ENCODE measurements at regions not wholly inside any gene's neighbourhood (a gene's known extent, or its start where the extent isn't known, plus 50 kb on each side); places are given as distances from the start of the nearest gene placed in this dataset.

DNA sequence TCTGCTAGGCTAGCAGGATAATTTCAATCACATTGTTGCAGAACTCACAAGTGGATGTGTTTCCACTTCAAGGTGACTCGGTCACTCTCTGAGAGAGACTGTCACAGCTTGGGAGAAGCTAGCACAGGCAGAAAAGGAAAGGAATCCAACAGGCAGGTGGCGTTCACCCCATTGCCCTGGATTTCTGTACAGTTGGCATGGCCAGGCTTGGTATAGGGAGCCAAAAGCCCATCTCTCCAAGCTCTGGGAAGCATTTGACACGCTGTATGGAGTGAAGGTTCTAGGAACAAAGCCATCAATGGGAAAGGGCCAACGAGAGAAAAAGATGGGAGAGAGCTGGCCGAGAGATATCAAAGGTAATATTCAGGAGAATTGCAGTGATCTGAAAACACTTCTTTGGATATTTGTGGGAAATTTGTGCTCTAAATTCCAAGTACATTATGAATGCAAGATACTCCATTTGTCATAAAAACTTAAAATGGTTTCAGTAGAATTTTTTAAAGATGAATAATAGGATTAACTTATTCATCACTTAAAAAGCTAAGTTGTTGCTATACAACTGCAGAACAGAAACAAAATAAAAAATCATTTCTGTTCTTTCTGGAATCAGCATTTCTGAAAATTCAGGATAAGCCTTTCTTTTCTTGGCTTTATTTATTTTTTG, 223.5 kb upstream of the NTM start:
- TF ChIP-seq, protein P1, sequence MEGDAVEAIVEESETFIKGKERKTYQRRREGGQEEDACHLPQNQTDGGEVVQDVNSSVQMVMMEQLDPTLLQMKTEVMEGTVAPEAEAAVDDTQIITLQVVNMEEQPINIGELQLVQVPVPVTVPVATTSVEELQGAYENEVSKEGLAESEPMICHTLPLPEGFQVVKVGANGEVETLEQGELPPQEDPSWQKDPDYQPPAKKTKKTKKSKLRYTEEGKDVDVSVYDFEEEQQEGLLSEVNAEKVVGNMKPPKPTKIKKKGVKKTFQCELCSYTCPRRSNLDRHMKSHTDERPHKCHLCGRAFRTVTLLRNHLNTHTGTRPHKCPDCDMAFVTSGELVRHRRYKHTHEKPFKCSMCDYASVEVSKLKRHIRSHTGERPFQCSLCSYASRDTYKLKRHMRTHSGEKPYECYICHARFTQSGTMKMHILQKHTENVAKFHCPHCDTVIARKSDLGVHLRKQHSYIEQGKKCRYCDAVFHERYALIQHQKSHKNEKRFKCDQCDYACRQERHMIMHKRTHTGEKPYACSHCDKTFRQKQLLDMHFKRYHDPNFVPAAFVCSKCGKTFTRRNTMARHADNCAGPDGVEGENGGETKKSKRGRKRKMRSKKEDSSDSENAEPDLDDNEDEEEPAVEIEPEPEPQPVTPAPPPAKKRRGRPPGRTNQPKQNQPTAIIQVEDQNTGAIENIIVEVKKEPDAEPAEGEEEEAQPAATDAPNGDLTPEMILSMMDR (IDR thresholded peaks at IDR 0.05) = no peak
- TF ChIP-seq POLR2A (IDR thresholded peaks at IDR 0.05) = no peak

Data from right lobe of liver (tissue), 4 donors.